HG02852 (cell line): ENCODE measurements at regions not wholly inside any gene's neighbourhood (a gene's known extent, or its start where the extent isn't known, plus 50 kb on each side); places are given as distances from the start of the nearest gene placed in this dataset.
A peak's percentile ranks its signal among the peaks of the same experiment; 100 is the strongest.

Experiments used
- ATAC-seq: cut with Tn5 transposase; IDR thresholded peaks from one replicate; pipeline ENCODE4 v1.9.1; 2021; ENCODE audit warnings: mild to moderate bottlenecking, moderate library complexity; ENCODE audit not compliant: unreplicated experiment

- ATAC-seq = no peak
Observed at GRCh38 chr1:244974106-244974505, 109.8 kb upstream of the HNRNPU start.

DNA sequence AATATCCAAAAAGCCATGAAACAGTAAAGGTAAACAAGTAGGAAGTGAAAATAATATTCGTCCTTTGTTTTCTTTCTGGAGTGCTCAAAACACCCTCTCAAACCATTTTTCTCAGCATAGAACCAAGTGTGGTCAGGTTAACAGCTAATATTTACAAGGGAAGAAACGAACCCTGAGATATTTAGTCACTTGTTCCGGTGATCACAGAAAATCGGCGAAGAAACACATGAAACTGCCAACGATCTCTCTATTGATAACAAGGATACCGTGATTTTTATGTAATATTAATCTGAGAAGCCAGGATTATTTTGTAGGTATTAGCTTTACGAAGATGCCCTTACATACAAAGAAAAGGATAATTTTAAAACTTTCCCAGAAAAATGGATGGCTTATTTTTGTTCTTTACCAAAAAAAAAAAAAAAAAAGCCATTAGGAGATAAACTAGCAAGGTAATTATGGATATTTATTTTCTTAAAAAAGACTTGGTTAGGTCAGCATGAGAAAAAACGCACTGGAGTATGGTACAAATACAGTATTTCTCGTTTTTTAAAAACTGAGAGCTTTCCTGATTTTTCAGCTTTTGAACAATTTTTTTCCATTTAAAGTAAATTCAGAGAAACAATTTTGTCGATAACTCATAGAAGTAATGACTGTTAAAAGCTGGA lies 107.3 kb upstream of the HNRNPU start:
- ATAC-seq = no peak

DNA sequence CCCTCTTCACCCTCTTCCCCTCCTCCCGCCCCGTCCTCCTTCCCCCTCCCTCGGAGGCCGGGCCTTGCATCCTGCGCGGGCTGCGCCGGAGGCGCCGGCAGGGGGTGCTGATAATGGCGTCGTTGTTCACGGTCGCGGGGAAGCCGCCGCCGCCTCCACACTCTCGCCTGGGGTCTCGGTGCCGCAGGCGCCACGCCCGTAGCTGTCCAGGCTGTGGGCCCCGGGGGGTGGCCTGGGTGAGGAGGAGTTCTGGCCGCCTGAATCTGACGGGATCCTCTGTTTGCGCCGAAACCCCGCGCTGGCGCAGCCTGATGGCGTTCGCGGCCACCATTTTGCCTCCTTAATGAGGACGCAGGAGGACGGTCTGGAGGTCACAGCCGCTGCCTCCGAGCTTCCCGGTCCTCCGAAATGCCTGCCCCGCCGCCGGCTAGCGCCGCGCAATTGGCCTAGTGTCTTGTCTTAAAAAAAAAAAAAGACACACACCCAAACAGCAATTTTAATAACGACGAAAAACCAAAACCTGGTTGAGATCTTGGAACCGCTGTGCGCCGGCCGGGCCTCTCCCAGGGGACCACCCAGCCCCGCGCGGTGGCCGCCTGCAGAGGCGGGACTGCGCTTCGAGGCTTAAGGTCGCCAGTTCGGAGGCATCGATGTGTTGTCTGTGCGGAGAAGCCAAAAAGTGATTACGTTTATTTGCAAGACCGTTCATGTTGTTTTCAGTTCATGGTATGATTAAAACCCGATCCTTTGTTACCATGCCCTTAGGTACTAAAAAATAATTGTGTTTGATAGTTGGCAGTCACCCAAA lies 106.6 kb upstream of the HNRNPU start:
- peak; percentile 69 for ATAC-seq

DNA sequence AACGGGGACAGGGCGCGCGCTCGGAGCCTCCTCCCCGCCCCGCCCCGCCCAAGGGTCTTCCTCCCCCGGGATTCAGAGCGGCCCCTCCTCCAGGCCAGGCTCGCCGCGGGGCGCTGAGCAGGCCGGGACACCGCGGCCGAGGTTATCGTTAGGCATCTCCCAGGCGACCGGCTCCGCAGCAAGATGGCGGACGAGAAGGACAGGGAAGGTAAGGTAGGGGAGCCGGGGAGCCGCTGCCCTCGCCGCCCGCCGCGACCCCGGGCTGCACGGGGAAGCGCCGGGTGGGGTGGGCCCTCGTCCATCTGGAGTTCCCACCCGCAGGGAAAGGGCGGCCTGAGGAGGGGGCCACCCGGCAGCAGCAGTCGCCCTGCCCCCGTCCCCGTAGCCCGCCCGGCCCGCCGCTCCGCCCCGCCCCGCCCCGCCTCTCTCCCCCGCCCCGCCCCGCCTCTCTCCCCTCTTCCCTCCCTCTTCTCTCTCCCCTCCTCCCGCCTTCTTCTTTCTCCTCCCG lies 105.9 kb upstream of the HNRNPU start:
- ATAC-seq = peak; percentile 65

- ATAC-seq = peak; percentile 21
Observed at GRCh38 chr1:244969355-244970235, 105.3 kb upstream of the HNRNPU start.

- ATAC-seq = no peak
Observed at GRCh38 chr1:244968881-244969280, 104.5 kb upstream of the HNRNPU start.

DNA sequence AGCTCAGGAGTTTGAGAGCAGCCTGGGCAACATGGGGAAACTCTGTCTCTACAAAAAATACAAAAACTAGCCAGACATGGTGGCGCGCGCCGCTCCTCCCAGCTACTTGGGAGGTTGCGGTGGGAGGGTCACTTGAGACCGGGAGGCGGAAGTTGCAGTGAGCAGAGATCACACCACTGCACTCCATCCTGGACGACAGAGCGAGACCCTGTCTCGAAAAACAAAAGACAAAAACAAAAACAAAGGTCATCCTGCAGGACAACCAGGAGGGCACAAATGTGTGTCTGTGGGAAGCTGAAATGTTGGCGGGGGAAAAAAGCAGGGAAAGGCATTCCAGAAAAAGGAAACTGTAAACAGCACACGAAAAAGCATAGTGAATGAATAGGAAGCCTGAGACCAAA lies 104.1 kb upstream of the HNRNPU start:
- no peak for ATAC-seq

- ATAC-seq = no peak
Observed at GRCh38 chr1:244967159-244967558, 102.8 kb upstream of the HNRNPU start.

GRCh38 chr1:244965185-244966030 lies 101.1 kb upstream of the HNRNPU start:
- no peak for ATAC-seq

DNA sequence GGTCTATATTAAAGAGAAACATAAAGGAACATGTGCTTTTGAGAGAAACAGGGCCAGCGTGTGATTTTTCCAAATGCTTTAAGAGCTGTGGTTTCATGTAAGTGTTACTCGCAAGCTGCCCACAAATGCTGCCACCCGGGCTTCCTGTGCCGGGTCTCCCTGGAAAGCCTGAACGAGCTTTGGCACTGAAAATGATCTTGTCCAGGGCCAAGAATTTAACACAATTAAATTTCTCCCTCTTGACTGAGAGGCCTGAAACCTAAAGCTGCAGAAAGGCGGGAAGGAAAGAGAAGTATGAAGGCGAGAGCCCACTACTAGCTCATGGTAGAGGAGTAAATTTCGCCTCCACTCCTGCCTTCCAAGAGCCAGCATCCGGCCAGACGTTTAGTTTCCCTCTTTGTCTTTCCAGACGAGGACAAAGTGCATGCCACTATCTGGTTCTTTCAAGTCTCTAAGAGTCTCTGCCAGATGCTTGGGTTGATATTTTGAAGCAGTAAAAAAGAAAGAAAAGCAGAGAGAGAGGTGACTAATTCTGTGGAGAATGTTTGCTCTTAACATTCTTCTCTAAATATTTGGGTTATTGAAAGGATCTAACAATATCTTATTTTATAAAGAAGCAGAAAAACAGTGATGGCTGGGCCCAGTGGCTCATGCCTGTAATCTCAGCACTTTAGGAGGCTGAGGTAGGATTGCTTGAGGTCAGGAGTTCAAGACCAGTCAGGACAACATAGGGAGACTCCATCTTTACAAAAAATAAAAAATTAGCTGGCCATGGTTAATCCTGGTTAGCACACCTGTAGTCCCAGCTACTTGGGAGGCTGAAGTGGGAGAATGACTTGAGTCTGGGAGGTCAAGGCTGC lies 100.0 kb upstream of the HNRNPU start:
- no peak for ATAC-seq

- ATAC-seq = no peak
Observed at GRCh38 chr1:244963231-244963826, 99.0 kb upstream of the HNRNPU start.

GRCh38 chr1:244962130-244962529 lies 97.8 kb upstream of the HNRNPU start:
- no peak for ATAC-seq

DNA sequence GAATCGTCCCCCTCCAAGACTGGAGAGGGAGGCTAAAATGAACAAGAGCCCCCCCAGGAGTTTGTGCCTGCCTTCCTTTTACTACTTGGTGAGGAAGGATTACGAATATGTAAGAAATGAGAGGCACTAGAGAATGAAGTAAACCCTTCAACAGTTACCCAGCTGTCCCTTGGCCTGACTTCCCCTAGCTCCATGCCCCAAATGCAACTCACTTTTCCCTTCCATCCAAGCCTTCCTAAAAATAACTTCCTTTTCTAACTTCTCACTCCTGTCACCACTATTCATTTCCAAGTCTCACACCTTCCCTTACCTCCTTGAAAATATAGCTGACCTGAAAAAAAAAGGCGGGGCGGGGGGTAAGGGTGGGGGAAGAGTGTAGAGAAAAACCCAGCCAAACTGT lies 96.6 kb upstream of the HNRNPU start:
- ATAC-seq = no peak

- no peak for ATAC-seq
Observed at GRCh38 chr1:244958593-244958992, 94.2 kb upstream of the HNRNPU start.

DNA sequence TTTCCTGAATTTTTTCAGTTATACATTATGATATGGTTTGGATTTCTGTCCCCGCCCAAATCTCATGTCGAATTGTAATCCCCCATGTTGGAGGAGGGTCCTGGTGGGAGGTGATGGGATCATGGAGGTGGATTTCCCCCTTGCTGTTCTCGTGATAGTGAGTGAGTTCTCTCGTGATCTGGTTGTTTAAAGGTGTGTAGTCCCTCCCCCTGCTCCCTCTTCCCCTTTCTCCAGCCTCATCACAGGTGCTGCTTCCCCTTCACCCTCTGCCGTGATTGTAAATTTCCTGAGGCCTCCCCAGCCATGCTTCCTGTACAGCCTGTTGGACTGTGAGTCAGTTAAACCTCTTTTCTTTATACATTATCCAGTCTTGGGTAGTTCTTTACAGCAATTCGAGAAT lies 93.2 kb upstream of the HNRNPU start:
- no peak for ATAC-seq

GRCh38 chr1:244957122-244957521 lies 92.8 kb upstream of the HNRNPU start:
- no peak for ATAC-seq

DNA sequence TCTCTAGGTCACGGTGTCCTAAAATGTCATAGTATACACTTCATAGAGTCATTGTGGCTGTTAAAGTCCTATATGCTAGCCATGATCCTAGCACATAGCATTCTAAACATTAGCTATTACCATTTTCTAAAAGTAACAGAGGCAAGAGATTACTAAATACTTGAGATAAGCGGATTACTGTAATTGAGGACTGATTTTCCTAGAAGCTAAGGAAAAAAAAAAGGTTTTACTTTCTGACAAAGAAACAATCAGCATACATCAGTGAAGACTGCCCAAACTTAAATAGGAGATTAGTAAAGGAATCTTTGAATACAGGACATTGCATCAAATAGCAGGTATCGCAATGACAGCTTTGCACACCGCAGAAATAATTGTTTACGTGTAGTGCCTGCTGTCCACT lies 91.3 kb upstream of the HNRNPU start:
- no peak for ATAC-seq

DNA sequence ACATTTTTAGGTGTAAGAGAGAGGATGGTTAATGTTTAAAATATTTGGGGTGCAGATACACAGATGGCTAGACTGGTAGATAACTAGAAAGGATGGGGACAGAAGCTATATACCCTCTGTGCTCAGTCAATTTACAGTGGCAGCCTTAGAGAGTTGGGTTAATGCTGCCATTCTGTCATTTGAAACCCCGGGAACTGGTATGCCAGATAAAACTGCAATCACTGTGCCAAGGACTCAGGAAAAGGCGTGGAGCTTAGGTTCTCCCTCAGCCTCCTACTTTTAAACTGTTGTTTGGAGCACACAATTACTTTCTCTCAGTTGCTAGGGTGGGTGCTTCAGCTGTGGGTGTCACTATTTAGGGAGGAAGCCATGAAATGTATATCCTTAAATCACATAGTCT lies 90.0 kb upstream of the HNRNPU start:
- ATAC-seq = no peak

DNA sequence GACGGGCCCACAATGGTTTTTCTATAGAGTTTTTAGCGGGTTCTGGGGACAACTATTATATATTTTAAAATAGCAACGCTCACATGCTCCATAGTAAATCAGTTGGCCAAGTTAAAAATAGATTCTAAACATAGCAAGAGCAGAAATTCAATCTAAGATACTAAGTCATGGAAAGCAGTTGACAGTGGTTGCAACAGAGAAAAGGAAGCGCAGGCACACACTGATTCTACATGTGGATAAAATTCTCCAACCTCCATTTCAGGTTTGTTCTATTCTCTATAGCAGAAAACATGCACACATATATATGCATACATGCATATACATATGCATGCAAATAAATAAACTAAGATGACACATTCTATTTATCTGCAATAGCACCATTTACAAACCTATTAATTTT lies 89.6 kb upstream of the HNRNPU start:
- no peak for ATAC-seq
